GM23338 (cell line): ENCODE measurements at regions not wholly inside any gene's neighbourhood (a gene's known extent, or its start where the extent isn't known, plus 50 kb on each side); places are given as distances from the start of the nearest gene placed in this dataset.

Source experiments
- ATAC-seq: fragments of 200-7000 bp; cut with Tn5 transposase; 3 replicates; pipeline ENCODE4 v1.9.1; 2020
- DNase-seq: peaks from one replicate; pipeline ENCODE4 v3.0.0-alpha.2; 2015; ENCODE audit warnings: low spot score
- H2AFZ ChIP-seq: fragments of 200-600 bp; sonication (generic); 2 replicates; pipeline ENCODE4 v1.8.0; 2016; ENCODE audit warnings: antibody characterized with exemption, mild to moderate bottlenecking, moderate library complexity
- H3F3A ChIP-seq: fragments of 200-600 bp; sonication (generic); replicated peaks from 2 replicates; pipeline ENCODE4 v1.8.0; 2017; ENCODE audit warnings: antibody characterized with exemption, mixed run types, low read depth
- H3K27ac ChIP-seq: fragments of 200-600 bp; sonication (generic); 2 replicates; pipeline ENCODE4 v1.6.1; 2016; ENCODE audit warnings: low read depth
- H3K27me3 ChIP-seq: fragments of 200-600 bp; sonication (generic); 2 replicates; pipeline ENCODE4 v1.8.0; 2016; ENCODE audit warnings: mild to moderate bottlenecking, mixed run types, moderate library complexity; ENCODE audit not compliant: insufficient read depth
- H3K36me3 ChIP-seq: fragments of 200-600 bp; sonication (generic); 2 replicates; pipeline ENCODE4 v1.8.0; 2016; ENCODE audit warnings: mild to moderate bottlenecking; ENCODE audit not compliant: insufficient read depth
- H3K4me1 ChIP-seq: fragments of 200-600 bp; sonication (generic); 2 replicates; pipeline ENCODE4 v1.8.0; 2016; ENCODE audit warnings: mild to moderate bottlenecking, moderate library complexity; ENCODE audit not compliant: insufficient read depth
- H3K4me2 ChIP-seq: fragments of 200-600 bp; sonication (generic); 2 replicates; pipeline ENCODE4 v1.7.1; 2017; ENCODE audit warnings: mixed run types
- H3K4me3 ChIP-seq: fragments of 200-600 bp; sonication (generic); 2 replicates; pipeline ENCODE4 v1.6.1; 2016; ENCODE audit warnings: mixed run types
- H3K79me2 ChIP-seq: fragments of 200-600 bp; sonication (generic); replicated peaks from 2 replicates; pipeline ENCODE4 v1.8.0; 2017; ENCODE audit warnings: mild to moderate bottlenecking; ENCODE audit not compliant: insufficient read depth
- H3K9me2 ChIP-seq: fragments of 200-600 bp; sonication (generic); 2 replicates; pipeline ENCODE4 v1.8.0; 2017; ENCODE audit not compliant: insufficient read depth
- H4K20me1 ChIP-seq: fragments of 200-600 bp; sonication (generic); replicated peaks from 2 replicates; pipeline ENCODE4 v1.8.0; 2017; ENCODE audit warnings: mild to moderate bottlenecking; ENCODE audit not compliant: insufficient read depth
- H3K27ac Mint-ChIP-seq: 2 replicates; pipeline ENCODE4 v1.8.0; 2020; ENCODE audit warnings: inconsistent platforms, mild to moderate bottlenecking, moderate library complexity, mixed read lengths
- H3K27me3 Mint-ChIP-seq: 3 replicates; pipeline ENCODE4 v1.8.0; 2022; ENCODE audit warnings: low read depth, mild to moderate bottlenecking, moderate library complexity, mixed read lengths, inconsistent platforms; ENCODE audit not compliant: insufficient read depth, poor library complexity
- H3K36me3 Mint-ChIP-seq: 3 replicates; pipeline ENCODE4 v1.8.0; 2021; ENCODE audit warnings: low read depth, mild to moderate bottlenecking, inconsistent platforms, moderate library complexity, mixed read lengths
- H3K4me1 Mint-ChIP-seq: 3 replicates; pipeline ENCODE4 v1.8.0; 2020; ENCODE audit warnings: mild to moderate bottlenecking, inconsistent platforms, mixed read lengths
- H3K4me3 Mint-ChIP-seq: 3 replicates; pipeline ENCODE4 v1.8.0; 2021; ENCODE audit warnings: moderate library complexity, mild to moderate bottlenecking, inconsistent platforms, mixed read lengths
- H3K9me3 Mint-ChIP-seq: 3 replicates; pipeline ENCODE4 v1.8.0; 2020; ENCODE audit warnings: moderate library complexity, mild to moderate bottlenecking, inconsistent platforms, mixed read lengths
- CREB1 ChIP-seq: fragments of 250-450 bp; sonication (Bioruptor Pico); IDR thresholded peaks from 2 replicates; pipeline ENCODE4 v1.5.0; 2020; ENCODE audit warnings: low read depth, mild to moderate bottlenecking, moderate library complexity
- ETS1 ChIP-seq: IDR thresholded peaks from 2 replicates; pipeline ENCODE4 v1.6.1; 2016; ENCODE audit warnings: antibody characterized with exemption
- EZH2 ChIP-seq: fragments of 200-600 bp; sonication (generic); IDR thresholded peaks from one replicate; pipeline ENCODE4 v1.8.0; 2017; ENCODE audit warnings: antibody characterized with exemption, mild to moderate bottlenecking, low read depth; ENCODE audit not compliant: unreplicated experiment
- NANOG ChIP-seq: IDR thresholded peaks from 2 replicates; pipeline ENCODE4 v1.6.1; 2016; ENCODE audit warnings: antibody characterized with exemption, borderline replicate concordance
- STAT1 ChIP-seq: IDR thresholded peaks from one replicate; pipeline ENCODE4 v1.6.1; 2016; ENCODE audit warnings: antibody characterized with exemption; ENCODE audit not compliant: unreplicated experiment
- ZNF114 ChIP-seq: fragments of 250-450 bp; sonication (Bioruptor Pico); IDR thresholded peaks from 2 replicates; pipeline ENCODE4 v1.5.0; 2020; ENCODE audit warnings: mild to moderate bottlenecking, moderate library complexity
- ZNF331 ChIP-seq: fragments of 250-450 bp; sonication (Bioruptor Pico); IDR thresholded peaks from 2 replicates; pipeline ENCODE4 v1.5.0; 2020; ENCODE audit warnings: low read depth, mild to moderate bottlenecking, moderate library complexity
- TF ChIP-seq, protein P1 (sequence below): fragments of 250-450 bp; sonication (Bioruptor Pico); IDR thresholded peaks from 2 replicates; pipeline ENCODE4 v1.5.0; 2020; ENCODE audit warnings: mild to moderate bottlenecking, moderate library complexity
- TF ChIP-seq, protein P2 (sequence below): IDR thresholded peaks from one replicate; pipeline ENCODE4 v1.6.1; 2018; ENCODE audit warnings: antibody characterized with exemption; ENCODE audit not compliant: unreplicated experiment

GRCh38 chr7:10618953-10619352 lies 354.7 kb upstream of the PHF14 start:
- peaks cover 4% of the 10 kb centered on the region; the same call in 1 of the 3 replicates for H3K36me3 Mint-ChIP-seq
- peak; percentile 52 for DNase-seq
- H3K4me1 Mint-ChIP-seq: peaks cover 15% of the 10 kb centered on the region
- Histone ChIP-seq H3K4me1 (peaks cover 9% of the 10 kb centered on the region), H3K9me2 (no peaks in the 10 kb centered on the region; the same call in 1 of the 2 replicates), H3K27ac (0 out of 2 replicates have a peak overlapping the region, but pooled peaks have one; percentile 8), H3K4me3 (no peak overlapping the region), H3K4me2 (peak overlapping the region; percentile 22), H2AFZ (no peak overlapping the region), H4K20me1 (no peaks in the 10 kb centered on the region), H3F3A (no peaks in the 10 kb centered on the region), H3K27me3 (no peaks in the 10 kb centered on the region), H3K79me2 (no peaks in the 10 kb centered on the region), H3K36me3 (no peaks in the 10 kb centered on the region)
- H3K27ac Mint-ChIP-seq: peak overlapping the region; percentile 92
- no peak overlapping the region for H3K4me3 Mint-ChIP-seq
- peaks cover 6% of the 10 kb centered on the region for H3K9me3 Mint-ChIP-seq
- H3K27me3 Mint-ChIP-seq: no peaks in the 10 kb centered on the region
- ATAC-seq: peak; percentile 90
- no peak for TF ChIP-seq EZH2
- TF ChIP-seq, protein P1, sequence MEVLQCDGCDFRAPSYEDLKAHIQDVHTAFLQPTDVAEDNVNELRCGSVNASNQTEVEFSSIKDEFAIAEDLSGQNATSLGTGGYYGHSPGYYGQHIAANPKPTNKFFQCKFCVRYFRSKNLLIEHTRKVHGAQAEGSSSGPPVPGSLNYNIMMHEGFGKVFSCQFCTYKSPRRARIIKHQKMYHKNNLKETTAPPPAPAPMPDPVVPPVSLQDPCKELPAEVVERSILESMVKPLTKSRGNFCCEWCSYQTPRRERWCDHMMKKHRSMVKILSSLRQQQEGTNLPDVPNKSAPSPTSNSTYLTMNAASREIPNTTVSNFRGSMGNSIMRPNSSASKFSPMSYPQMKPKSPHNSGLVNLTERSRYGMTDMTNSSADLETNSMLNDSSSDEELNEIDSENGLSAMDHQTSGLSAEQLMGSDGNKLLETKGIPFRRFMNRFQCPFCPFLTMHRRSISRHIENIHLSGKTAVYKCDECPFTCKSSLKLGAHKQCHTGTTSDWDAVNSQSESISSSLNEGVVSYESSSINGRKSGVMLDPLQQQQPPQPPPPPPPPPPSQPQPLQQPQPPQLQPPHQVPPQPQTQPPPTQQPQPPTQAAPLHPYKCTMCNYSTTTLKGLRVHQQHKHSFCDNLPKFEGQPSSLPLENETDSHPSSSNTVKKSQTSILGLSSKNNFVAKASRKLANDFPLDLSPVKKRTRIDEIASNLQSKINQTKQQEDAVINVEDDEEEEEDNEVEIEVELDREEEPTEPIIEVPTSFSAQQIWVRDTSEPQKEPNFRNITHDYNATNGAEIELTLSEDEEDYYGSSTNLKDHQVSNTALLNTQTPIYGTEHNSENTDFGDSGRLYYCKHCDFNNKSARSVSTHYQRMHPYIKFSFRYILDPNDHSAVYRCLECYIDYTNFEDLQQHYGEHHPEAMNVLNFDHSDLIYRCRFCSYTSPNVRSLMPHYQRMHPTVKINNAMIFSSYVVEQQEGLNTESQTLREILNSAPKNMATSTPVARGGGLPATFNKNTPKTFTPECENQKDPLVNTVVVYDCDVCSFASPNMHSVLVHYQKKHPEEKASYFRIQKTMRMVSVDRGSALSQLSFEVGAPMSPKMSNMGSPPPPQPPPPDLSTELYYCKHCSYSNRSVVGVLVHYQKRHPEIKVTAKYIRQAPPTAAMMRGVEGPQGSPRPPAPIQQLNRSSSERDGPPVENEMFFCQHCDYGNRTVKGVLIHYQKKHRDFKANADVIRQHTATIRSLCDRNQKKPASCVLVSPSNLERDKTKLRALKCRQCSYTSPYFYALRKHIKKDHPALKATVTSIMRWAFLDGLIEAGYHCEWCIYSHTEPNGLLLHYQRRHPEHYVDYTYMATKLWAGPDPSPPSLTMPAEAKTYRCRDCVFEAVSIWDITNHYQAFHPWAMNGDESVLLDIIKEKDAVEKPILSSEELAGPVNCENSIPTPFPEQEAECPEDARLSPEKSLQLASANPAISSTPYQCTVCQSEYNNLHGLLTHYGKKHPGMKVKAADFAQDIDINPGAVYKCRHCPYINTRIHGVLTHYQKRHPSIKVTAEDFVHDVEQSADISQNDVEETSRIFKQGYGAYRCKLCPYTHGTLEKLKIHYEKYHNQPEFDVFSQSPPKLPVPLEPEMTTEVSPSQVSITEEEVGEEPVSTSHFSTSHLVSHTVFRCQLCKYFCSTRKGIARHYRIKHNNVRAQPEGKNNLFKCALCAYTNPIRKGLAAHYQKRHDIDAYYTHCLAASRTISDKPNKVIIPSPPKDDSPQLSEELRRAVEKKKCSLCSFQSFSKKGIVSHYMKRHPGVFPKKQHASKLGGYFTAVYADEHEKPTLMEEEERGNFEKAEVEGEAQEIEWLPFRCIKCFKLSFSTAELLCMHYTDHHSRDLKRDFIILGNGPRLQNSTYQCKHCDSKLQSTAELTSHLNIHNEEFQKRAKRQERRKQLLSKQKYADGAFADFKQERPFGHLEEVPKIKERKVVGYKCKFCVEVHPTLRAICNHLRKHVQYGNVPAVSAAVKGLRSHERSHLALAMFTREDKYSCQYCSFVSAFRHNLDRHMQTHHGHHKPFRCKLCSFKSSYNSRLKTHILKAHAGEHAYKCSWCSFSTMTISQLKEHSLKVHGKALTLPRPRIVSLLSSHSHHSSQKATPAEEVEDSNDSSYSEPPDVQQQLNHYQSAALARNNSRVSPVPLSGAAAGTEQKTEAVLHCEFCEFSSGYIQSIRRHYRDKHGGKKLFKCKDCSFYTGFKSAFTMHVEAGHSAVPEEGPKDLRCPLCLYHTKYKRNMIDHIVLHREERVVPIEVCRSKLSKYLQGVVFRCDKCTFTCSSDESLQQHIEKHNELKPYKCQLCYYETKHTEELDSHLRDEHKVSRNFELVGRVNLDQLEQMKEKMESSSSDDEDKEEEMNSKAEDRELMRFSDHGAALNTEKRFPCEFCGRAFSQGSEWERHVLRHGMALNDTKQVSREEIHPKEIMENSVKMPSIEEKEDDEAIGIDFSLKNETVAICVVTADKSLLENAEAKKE: peak; percentile 49; the same call in 1 of the 2 replicates

DNA sequence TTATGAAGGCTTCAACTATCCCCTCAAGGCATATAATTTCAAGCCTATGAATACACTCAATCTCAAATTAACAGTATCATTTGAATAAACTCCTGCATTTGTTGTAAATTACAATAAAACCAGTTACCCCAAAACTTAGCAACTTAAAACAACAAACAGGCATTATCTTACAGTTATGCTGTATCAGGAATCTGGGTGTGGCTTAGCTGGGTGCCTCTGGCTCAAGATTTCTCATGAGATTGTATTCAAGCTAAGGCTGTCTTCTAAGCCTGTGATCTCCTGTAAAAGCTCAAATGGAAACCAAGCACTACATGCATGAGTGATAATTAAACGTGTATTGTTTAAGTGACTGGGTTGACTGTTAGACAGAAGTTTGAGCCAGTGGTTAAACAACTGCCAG lies 341.0 kb upstream of the PHF14 start:
- H3K9me3 Mint-ChIP-seq: peaks cover 12% of the 10 kb centered on the region
- TF ChIP-seq, protein P2, sequence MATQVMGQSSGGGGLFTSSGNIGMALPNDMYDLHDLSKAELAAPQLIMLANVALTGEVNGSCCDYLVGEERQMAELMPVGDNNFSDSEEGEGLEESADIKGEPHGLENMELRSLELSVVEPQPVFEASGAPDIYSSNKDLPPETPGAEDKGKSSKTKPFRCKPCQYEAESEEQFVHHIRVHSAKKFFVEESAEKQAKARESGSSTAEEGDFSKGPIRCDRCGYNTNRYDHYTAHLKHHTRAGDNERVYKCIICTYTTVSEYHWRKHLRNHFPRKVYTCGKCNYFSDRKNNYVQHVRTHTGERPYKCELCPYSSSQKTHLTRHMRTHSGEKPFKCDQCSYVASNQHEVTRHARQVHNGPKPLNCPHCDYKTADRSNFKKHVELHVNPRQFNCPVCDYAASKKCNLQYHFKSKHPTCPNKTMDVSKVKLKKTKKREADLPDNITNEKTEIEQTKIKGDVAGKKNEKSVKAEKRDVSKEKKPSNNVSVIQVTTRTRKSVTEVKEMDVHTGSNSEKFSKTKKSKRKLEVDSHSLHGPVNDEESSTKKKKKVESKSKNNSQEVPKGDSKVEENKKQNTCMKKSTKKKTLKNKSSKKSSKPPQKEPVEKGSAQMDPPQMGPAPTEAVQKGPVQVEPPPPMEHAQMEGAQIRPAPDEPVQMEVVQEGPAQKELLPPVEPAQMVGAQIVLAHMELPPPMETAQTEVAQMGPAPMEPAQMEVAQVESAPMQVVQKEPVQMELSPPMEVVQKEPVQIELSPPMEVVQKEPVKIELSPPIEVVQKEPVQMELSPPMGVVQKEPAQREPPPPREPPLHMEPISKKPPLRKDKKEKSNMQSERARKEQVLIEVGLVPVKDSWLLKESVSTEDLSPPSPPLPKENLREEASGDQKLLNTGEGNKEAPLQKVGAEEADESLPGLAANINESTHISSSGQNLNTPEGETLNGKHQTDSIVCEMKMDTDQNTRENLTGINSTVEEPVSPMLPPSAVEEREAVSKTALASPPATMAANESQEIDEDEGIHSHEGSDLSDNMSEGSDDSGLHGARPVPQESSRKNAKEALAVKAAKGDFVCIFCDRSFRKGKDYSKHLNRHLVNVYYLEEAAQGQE: no peak
- TF ChIP-seq ZNF114 (no peak), CREB1 (no peak), STAT1 (no peak), ZNF331 (no peak), ETS1 (no peak), NANOG (no peak)

More for the DNA sequence above, 341.0 kb upstream of the PHF14 start:
- no peak overlapping the region for H3K4me2 ChIP-seq
- no peaks in the 10 kb centered on the region; the same call in 1 of the 2 replicates for H3K9me2 ChIP-seq
- no peak overlapping the region for H3K27ac ChIP-seq
- H3F3A ChIP-seq: no peaks in the 10 kb centered on the region
- no peaks in the 10 kb centered on the region for H3K36me3 ChIP-seq
- peaks cover under 1% of the 10 kb centered on the region for H3K27me3 Mint-ChIP-seq
- H4K20me1 ChIP-seq: no peaks in the 10 kb centered on the region
- no peak for DNase-seq
- H3K4me1 ChIP-seq: no peaks in the 10 kb centered on the region
- no peak overlapping the region for H3K27ac Mint-ChIP-seq
- H3K4me3 Mint-ChIP-seq: no peak overlapping the region
- H3K27me3 ChIP-seq: no peaks in the 10 kb centered on the region
- H3K4me1 Mint-ChIP-seq: no peaks in the 10 kb centered on the region
- H2AFZ ChIP-seq: no peak overlapping the region
- no peak overlapping the region for H3K4me3 ChIP-seq
- H3K36me3 Mint-ChIP-seq: no peaks in the 10 kb centered on the region
- no peak for ATAC-seq
- H3K79me2 ChIP-seq: no peaks in the 10 kb centered on the region
